BJ (cell line): ENCODE measurements at regions not wholly inside any gene's neighbourhood (a gene's known extent, or its start where the extent isn't known, plus 50 kb on each side); places are given as distances from the start of the nearest gene placed in this dataset.

Source experiments
- CTCF ChIA-PET: fragments of 350-600 bp; formaldehyde crosslinking; extraction: SDS; loops from one replicate; lab custom pipeline; 2021; ENCODE audit warnings: antibody characterized with exemption, inconsistent platforms; lab: Yijun Ruan, JAX
- POLR2A ChIA-PET: fragments of 300-600 bp; sonication (Branson Sonifier 250); formaldehyde crosslinking; extraction: SDS; loops from one replicate; lab custom pipeline; 2021; ENCODE audit warnings: antibody characterized with exemption; lab: Charles Lee
- DNase-seq: peaks from one replicate; pipeline ENCODE4 v3.0.0-alpha.2; 2011; ENCODE audit warnings: low read depth
- H3K27me3 ChIP-seq: 2 replicates; pipeline ENCODE4 v1.6.0; 2011; ENCODE audit warnings: low read length; ENCODE audit not compliant: control insufficient read depth, insufficient read depth
- H3K36me3 ChIP-seq: 2 replicates; pipeline ENCODE4 v1.5.1; 2011; ENCODE audit warnings: low read length; ENCODE audit not compliant: control insufficient read depth, insufficient read depth
- H3K4me3 ChIP-seq: 2 replicates; pipeline ENCODE4 v1.5.1; 2011; ENCODE audit warnings: low read depth, mild to moderate bottlenecking, control low read depth, low read length
- CTCF ChIP-seq: IDR thresholded peaks from 2 replicates; pipeline ENCODE4 v1.5.1; 2011; ENCODE audit warnings: low read depth, mild to moderate bottlenecking, control low read depth, inconsistent platforms, low read length, moderate library complexity; ENCODE audit not compliant: insufficient read depth

- Histone ChIP-seq H3K4me3 (no peak overlapping the region), H3K27me3 (peaks cover 2% of the 10 kb centered on the region; the same call in 1 of the 2 replicates), H3K36me3 (no peaks in the 10 kb centered on the region)
- DNase-seq: no peak
- TF ChIP-seq CTCF: no peak
- POLR2A ChIA-PET: no interaction called here
- CTCF ChIA-PET: no interaction called here
Measured at GRCh38 chr3:46116996-46117395, 89.7 kb upstream of the XCR1 start.

- Histone ChIP-seq H3K36me3 (no peaks in the 10 kb centered on the region), H3K27me3 (no peaks in the 10 kb centered on the region), H3K4me3 (no peak overlapping the region)
- peak; percentile 69 for DNase-seq
- POLR2A ChIA-PET: no interaction called here
- TF ChIP-seq CTCF: no peak
- CTCF ChIA-PET: interaction anchor here (1.1 kb wide), 1 partner anchor 93 kb away, joined by 4 read pairs; the partner anchor contains the start of gene CCR1
Measured at GRCh38 chr3:46114323-46114988, 87.2 kb upstream of the XCR1 start.

- ChIA-PET POLR2A (no interaction called here), CTCF (interaction anchor here (0.7 kb wide), 1 partner anchor 10 kb away, joined by 4 read pairs; no protein-coding TSS in a partner anchor)
- TF ChIP-seq CTCF: no peak
Measured at GRCh38 chr3:46113608-46114007, 86.3 kb upstream of the XCR1 start.

GRCh38 chr3:46112984-46113383, 85.7 kb upstream of the XCR1 start:
- Histone ChIP-seq H3K4me3 (no peak overlapping the region), H3K27me3 (no peaks in the 10 kb centered on the region), H3K36me3 (no peaks in the 10 kb centered on the region)
- POLR2A ChIA-PET: no interaction called here
- CTCF ChIA-PET: interaction anchor here (0.7 kb wide), 1 partner anchor 11 kb away, joined by 4 read pairs; no protein-coding TSS in a partner anchor
- no peak for TF ChIP-seq CTCF
- no peak for DNase-seq

More at GRCh38 chr3:46113608-46114007, 86.3 kb upstream of the XCR1 start:
- no peak for DNase-seq
- no peaks in the 10 kb centered on the region for H3K36me3 ChIP-seq
- no peak overlapping the region for H3K4me3 ChIP-seq
- no peaks in the 10 kb centered on the region for H3K27me3 ChIP-seq

- H3K36me3 ChIP-seq: no peaks in the 10 kb centered on the region
- ChIA-PET POLR2A (no interaction called here), CTCF (no interaction called here)
- no peak overlapping the region for H3K4me3 ChIP-seq
- DNase-seq: no peak
- peaks cover 3% of the 10 kb centered on the region; the same call in 1 of the 2 replicates for H3K27me3 ChIP-seq
- no peak for TF ChIP-seq CTCF
Measured at GRCh38 chr3:46112296-46112695, 85.0 kb upstream of the XCR1 start.
